Left lung (tissue), 4 donors: ENCODE measurements at regions not wholly inside any gene's neighbourhood (a gene's known extent, or its start where the extent isn't known, plus 50 kb on each side); places are given as distances from the start of the nearest gene placed in this dataset.

Experiments
- ATAC-seq: fragments of 200-7000 bp; cut with Tn5 transposase; one replicate; pipeline ENCODE4 v1.9.1; 2020; ENCODE audit warnings: moderate library complexity
- DNase-seq, 4 donors: peaks; one replicate each; pipeline ENCODE4 v3.0.0-alpha.2; 2013 to 2020
- H3K27ac ChIP-seq, 2 donors: fragments of 200-600 bp; sonication (generic) in 1 of 2; one replicate each; pipeline versions ENCODE4 v1.5.0 to v1.8.0; 2020 to 2021
- H3K27me3 ChIP-seq, 2 donors: fragments of 200-600 bp; sonication (generic) in 1 of 2; one replicate each; pipeline versions ENCODE4 v1.5.0 to v1.8.0; 2020 to 2021
- H3K36me3 ChIP-seq, 2 donors: fragments of 200-600 bp; sonication (generic) in 1 of 2; one replicate each; pipeline versions ENCODE4 v1.5.0 to v1.8.0; 2020 to 2021
- H3K4me1 ChIP-seq, 2 donors: fragments of 200-600 bp; one replicate each; pipeline ENCODE4 v1.8.0; 2021
- H3K4me3 ChIP-seq, 2 donors: fragments of 200-600 bp; sonication (generic) in 1 of 2; one replicate each; pipeline versions ENCODE4 v1.5.0 to v1.8.0; 2020 to 2021; ENCODE audit warnings: mild to moderate bottlenecking in 1 of 2
- H3K9me3 ChIP-seq, 2 donors: fragments of 200-600 bp; sonication (generic) in 1 of 2; one replicate each; pipeline versions ENCODE4 v1.5.0 to v1.8.0; 2020 to 2021
- intact Hi-C, 2 donors: fragments of 100-400 bp; cut with DNase I; formaldehyde crosslinking; loops; one replicate each; pipeline versions ENCODE4 v1.11.2 to v1.14.2; 2022
- TF ChIP-seq, protein P1 (sequence below), 2 donors: fragments of 200-600 bp; sonication (generic) in 1 of 2; IDR thresholded peaks; one replicate each; pipeline versions ENCODE4 v1.5.0 to v1.8.0; 2021; ENCODE audit warnings: antibody characterized with exemption in 2 of 2
- donor health status: DM: no; HTN: yes; CAD: no.
- donor health status: DM: no; HTN: no; CAD: no.

- TF ChIP-seq, protein P1, sequence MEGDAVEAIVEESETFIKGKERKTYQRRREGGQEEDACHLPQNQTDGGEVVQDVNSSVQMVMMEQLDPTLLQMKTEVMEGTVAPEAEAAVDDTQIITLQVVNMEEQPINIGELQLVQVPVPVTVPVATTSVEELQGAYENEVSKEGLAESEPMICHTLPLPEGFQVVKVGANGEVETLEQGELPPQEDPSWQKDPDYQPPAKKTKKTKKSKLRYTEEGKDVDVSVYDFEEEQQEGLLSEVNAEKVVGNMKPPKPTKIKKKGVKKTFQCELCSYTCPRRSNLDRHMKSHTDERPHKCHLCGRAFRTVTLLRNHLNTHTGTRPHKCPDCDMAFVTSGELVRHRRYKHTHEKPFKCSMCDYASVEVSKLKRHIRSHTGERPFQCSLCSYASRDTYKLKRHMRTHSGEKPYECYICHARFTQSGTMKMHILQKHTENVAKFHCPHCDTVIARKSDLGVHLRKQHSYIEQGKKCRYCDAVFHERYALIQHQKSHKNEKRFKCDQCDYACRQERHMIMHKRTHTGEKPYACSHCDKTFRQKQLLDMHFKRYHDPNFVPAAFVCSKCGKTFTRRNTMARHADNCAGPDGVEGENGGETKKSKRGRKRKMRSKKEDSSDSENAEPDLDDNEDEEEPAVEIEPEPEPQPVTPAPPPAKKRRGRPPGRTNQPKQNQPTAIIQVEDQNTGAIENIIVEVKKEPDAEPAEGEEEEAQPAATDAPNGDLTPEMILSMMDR (IDR thresholded peaks at IDR 0.05) = no peak
- intact Hi-C loops = no loop called here
- Histone ChIP-seq H3K4me1 (no peaks in the 10 kb centered on the region), H3K27me3 (no peaks in the 10 kb centered on the region), H3K36me3 (no peaks in the 10 kb centered on the region), H3K4me3 (no peak overlapping the region), H3K9me3 (peaks cover 0 to 4% of the 10 kb centered on the region in 2 donors), H3K27ac (no peak overlapping the region)
- ATAC-seq (no peak), DNase-seq (no peak)
Measured at GRCh38 chr5:58273711-58274110, 186.2 kb downstream of the PLK2 start.

DNA sequence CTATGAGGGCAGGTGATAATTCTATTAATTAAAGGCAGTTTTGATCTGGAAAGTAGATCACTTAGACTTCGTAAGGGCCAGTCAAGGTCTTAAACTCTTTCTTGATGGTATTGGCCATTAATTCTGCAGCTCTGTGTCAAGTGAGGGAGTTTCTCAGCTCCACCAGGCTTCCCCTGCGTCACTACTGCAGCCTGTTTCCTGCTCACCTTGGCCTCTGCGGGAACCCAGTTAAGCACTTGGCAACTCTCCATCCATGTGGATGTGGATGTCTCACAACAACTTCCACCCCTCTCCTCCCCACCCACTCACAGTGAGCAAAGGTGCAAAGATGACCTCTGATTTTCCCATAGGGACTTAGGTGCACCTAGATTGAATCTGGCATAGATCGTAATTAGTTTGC lies 191.6 kb downstream of the PLK2 start:
- TF ChIP-seq, protein P1 (IDR thresholded peaks at IDR 0.05) = no peak
- Histone ChIP-seq H3K27ac (no peak overlapping the region), H3K36me3 (no peaks in the 10 kb centered on the region), H3K4me1 (no peaks in the 10 kb centered on the region), H3K9me3 (no peaks in the 10 kb centered on the region), H3K4me3 (no peak overlapping the region), H3K27me3 (no peaks in the 10 kb centered on the region)
- DNase-seq (peak in 1 of 4 donors; percentile 39), ATAC-seq (no peak)
- intact Hi-C loops = no loop called here

DNA sequence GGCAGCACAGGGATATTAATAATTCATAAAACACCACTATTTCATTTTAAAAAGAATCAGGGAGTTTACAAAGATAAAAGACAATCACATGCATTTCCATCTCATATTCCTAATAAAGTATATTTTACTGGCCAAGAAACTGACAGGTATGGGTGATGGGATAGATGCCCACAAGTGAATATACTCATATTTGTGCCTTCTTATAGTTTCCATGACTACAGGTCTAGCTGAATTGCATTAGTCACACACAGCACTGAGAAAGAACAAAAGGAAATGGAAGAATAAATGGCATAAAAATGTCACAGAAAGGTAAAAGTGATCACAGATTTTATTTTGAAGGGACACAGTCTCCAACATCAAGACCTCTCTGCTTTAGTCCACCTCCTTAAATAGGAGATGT lies 193.5 kb downstream of the PLK2 start:
- DNase-seq = no peak
- TF ChIP-seq, protein P1 (IDR thresholded peaks at IDR 0.05) = no peak
- Histone ChIP-seq H3K27me3 (no peaks in the 10 kb centered on the region), H3K36me3 (no peaks in the 10 kb centered on the region), H3K27ac (no peak overlapping the region), H3K4me1 (no peaks in the 10 kb centered on the region), H3K9me3 (no peaks in the 10 kb centered on the region), H3K4me3 (no peak overlapping the region)
- ATAC-seq = no peak
- intact Hi-C loops = no loop called here

- H3K9me3 ChIP-seq = no peaks in the 10 kb centered on the region
- no peak overlapping the region for H3K4me3 ChIP-seq
Measured at GRCh38 chr5:58265246-58265930, 194.5 kb downstream of the PLK2 start.

GRCh38 chr5:58264276-58264675 lies 195.6 kb downstream of the PLK2 start:
- no peak for DNase-seq
- Histone ChIP-seq H3K27ac (no peak overlapping the region), H3K36me3 (no peaks in the 10 kb centered on the region), H3K4me3 (no peak overlapping the region), H3K27me3 (no peaks in the 10 kb centered on the region), H3K4me1 (no peaks in the 10 kb centered on the region), H3K9me3 (no peaks in the 10 kb centered on the region)
- TF ChIP-seq, protein P1 (IDR thresholded peaks at IDR 0.05) = no peak
- intact Hi-C loops = no loop called here
- no peak for ATAC-seq

More at GRCh38 chr5:58265246-58265930, 194.5 kb downstream of the PLK2 start:
- H3K27ac ChIP-seq = no peak overlapping the region
- DNase-seq = no peak
- H3K36me3 ChIP-seq = no peaks in the 10 kb centered on the region
- TF ChIP-seq, protein P1 (IDR thresholded peaks at IDR 0.05) = no peak
- intact Hi-C loops = no loop called here
- no peak for ATAC-seq
- no peaks in the 10 kb centered on the region for H3K4me1 ChIP-seq
- H3K27me3 ChIP-seq = no peaks in the 10 kb centered on the region
